ENCODE measurements at regions not wholly inside any gene's neighbourhood (a gene's known extent, or its start where the extent isn't known, plus 50 kb on each side); places are given as distances from the start of the nearest gene placed in this dataset.

- peak; percentile 37 for DNase-seq (ENCODE audit: low read depth)
- TF ChIP-seq, protein P1, sequence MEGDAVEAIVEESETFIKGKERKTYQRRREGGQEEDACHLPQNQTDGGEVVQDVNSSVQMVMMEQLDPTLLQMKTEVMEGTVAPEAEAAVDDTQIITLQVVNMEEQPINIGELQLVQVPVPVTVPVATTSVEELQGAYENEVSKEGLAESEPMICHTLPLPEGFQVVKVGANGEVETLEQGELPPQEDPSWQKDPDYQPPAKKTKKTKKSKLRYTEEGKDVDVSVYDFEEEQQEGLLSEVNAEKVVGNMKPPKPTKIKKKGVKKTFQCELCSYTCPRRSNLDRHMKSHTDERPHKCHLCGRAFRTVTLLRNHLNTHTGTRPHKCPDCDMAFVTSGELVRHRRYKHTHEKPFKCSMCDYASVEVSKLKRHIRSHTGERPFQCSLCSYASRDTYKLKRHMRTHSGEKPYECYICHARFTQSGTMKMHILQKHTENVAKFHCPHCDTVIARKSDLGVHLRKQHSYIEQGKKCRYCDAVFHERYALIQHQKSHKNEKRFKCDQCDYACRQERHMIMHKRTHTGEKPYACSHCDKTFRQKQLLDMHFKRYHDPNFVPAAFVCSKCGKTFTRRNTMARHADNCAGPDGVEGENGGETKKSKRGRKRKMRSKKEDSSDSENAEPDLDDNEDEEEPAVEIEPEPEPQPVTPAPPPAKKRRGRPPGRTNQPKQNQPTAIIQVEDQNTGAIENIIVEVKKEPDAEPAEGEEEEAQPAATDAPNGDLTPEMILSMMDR (IDR thresholded peaks at IDR 0.05; ENCODE audit: insufficient read depth, low read depth, low read length, missing control alignments), result no peak
- no peak overlapping the region for H3K4me3 ChIP-seq (ENCODE audit: low read depth, low read length)
Observed at GRCh38 chr6:110043366-110043994, 65.4 kb downstream of the GPR6 start.

DNA sequence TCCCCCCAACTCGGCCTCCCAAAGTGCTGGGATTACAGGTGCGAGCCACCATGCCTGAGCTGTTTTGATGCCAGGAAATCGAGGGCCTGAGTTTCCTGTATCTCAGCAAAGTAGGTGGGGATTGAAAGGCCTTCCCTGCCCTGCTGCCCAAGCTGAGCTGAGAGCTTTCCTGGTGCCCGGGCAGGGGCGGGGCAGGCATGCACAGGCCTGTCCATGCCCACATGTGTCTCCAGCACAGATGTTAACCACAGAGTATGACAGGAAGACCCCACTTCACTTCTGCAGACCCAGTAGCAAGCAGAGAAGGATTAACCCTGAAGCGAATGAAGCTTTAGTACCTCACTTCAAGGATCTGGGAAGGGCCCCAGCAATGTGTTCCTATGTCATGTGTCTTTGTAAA is 66.0 kb downstream of the GPR6 start:
- DNase-seq (ENCODE audit: low read depth), result no peak
- no peak overlapping the region for H3K4me3 ChIP-seq (ENCODE audit: low read depth, low read length)
- TF ChIP-seq, protein P1 (IDR thresholded peaks at IDR 0.05; ENCODE audit: insufficient read depth, low read depth, low read length, missing control alignments), result no peak

GRCh38 chr6:110044622-110045021 is 66.5 kb downstream of the GPR6 start:
- H3K4me3 ChIP-seq (ENCODE audit: low read depth, low read length), result no peak overlapping the region
- TF ChIP-seq, protein P1 (IDR thresholded peaks at IDR 0.05; ENCODE audit: insufficient read depth, low read depth, low read length, missing control alignments), result no peak
- no peak for DNase-seq (ENCODE audit: low read depth)

GRCh38 chr6:110048221-110048875 is 70.2 kb downstream of the GPR6 start:
- no peak for DNase-seq (ENCODE audit: low read depth)
- TF ChIP-seq, protein P1 (IDR thresholded peaks at IDR 0.05; ENCODE audit: insufficient read depth, low read depth, low read length, missing control alignments), result no peak
- H3K4me3 ChIP-seq (ENCODE audit: low read depth, low read length), result no peak overlapping the region

GRCh38 chr6:110049696-110050439 is 71.8 kb downstream of the GPR6 start:
- TF ChIP-seq, protein P1 (IDR thresholded peaks at IDR 0.05; ENCODE audit: insufficient read depth, low read depth, low read length, missing control alignments), result no peak
- H3K4me3 ChIP-seq (ENCODE audit: low read depth, low read length), result no peak overlapping the region
- no peak for DNase-seq (ENCODE audit: low read depth)

Measured in GM12865 (cell line).